ENCODE measurements at regions not wholly inside any gene's neighbourhood (a gene's known extent, or its start where the extent isn't known, plus 50 kb on each side); places are given as distances from the start of the nearest gene placed in this dataset.

DNA sequence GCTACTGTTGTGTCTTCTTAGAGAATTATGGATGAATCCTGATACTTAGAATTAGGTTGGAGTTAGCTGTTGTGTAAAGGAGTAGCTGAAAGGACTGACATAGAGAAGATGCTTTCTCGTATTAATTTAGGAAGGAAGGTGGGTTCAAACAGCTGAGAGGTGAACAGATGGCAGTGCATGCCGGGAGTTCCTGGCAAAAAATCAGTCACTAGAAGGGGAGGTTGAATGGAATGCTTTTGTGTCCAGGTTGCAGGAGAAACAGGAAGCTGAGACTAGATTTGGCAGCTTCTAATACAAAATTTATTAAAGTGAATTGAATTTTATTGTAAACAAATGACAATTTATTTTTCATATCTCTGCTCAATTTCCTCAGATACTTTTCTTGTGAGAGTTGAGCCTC, 70.8 kb downstream of the BTG1 start:
- TF ChIP-seq POLR2A (IDR thresholded peaks at IDR 0.05) (no peak), CTCF (IDR thresholded peaks at IDR 0.05 in 8 of 11, conservative IDR thresholded peaks at IDR 0.05 in 3 of 11) (no peak)
